HepG2 (cell line): ENCODE measurements at regions not wholly inside any gene's neighbourhood (a gene's known extent, or its start where the extent isn't known, plus 50 kb on each side); places are given as distances from the start of the nearest gene placed in this dataset.

ENCODE experiments used
- ATAC-seq: fragments of 200-7000 bp; cut with Tn5 transposase; 3 replicates; pipeline ENCODE4 v1.9.1; 2020; ENCODE audit warnings: mild to moderate bottlenecking, moderate library complexity
- BruUV-seq: library from RNA; stranded (reverse); fragments of 400-500 nt; replicated peaks from 2 replicates; lab custom pipeline; 2021; lab: Mats Ljungman, UMichigan
- CTCF ChIA-PET: fragments of 300-600 bp; formaldehyde crosslinking; extraction: SDS; loops from one replicate; lab custom pipeline; 2021; ENCODE audit warnings: low total read pairs, inconsistent platforms, low intra/inter-chr PET ratio; lab: Yijun Ruan, JAX
- POLR2A ChIA-PET: fragments of 350-600 bp; sonication (Branson Sonifier 250); formaldehyde crosslinking; loops from one replicate; lab custom pipeline; 2020; ENCODE audit warnings: antibody characterized with exemption, inconsistent platforms; lab: Yijun Ruan, JAX
- DNase-seq: peaks from one replicate; pipeline ENCODE4 v3.0.0-alpha.2; 2015; ENCODE audit warnings: low spot score
- FAIRE-seq: peaks from 3 replicates; lab custom pipeline; 2011; peaks lifted over from hg19 to GRCh38; lab: Jason Lieb, UNC
- H2AFZ ChIP-seq: one replicate; pipeline ENCODE4 v1.6.1; 2011; ENCODE audit warnings: low read length, inconsistent platforms
- H3K27ac ChIP-seq: fragments of 300-600 bp; 3 replicates; pipeline ENCODE4 v1.8.0; 2011; ENCODE audit warnings: mixed run types, mild to moderate bottlenecking, mixed read lengths, low read length, inconsistent platforms; ENCODE audit not compliant: insufficient read depth; ENCODE audit errors: extremely low read length
- H3K27me3 ChIP-seq, 2 experiments: fragments of 200-600 bp in 1 of 2; 2 replicates in 1 of 2; 3 replicates in 1 of 2; pipeline versions ENCODE4 v1.6.0 to v1.8.0; 2011; ENCODE audit warnings: low read length in 2 of 2, mild to moderate bottlenecking in 2 of 2, moderate library complexity in 2 of 2, inconsistent platforms in 1 of 2; ENCODE audit not compliant: insufficient read depth in 2 of 2, control insufficient read depth in 1 of 2
- H3K36me3 ChIP-seq, 2 experiments: fragments of 200-600 bp in 1 of 2; replicated peaks in 1 of 2; 2 replicates in 1 of 2; 3 replicates in 1 of 2; pipeline versions ENCODE4 v1.5.1 to v1.8.0; 2011; ENCODE audit warnings: low read length in 2 of 2, inconsistent platforms in 1 of 2; ENCODE audit not compliant: insufficient read depth in 2 of 2, control insufficient read depth in 1 of 2
- H3K4me1 ChIP-seq: 2 replicates; pipeline ENCODE4 v1.5.1; 2012; ENCODE audit warnings: low read length, inconsistent platforms; ENCODE audit not compliant: insufficient read depth
- H3K4me2 ChIP-seq: 2 replicates; pipeline ENCODE4 v1.6.0; 2011; ENCODE audit warnings: low read depth, low read length, inconsistent platforms
- H3K4me3 ChIP-seq, 3 experiments: fragments of 200-600 bp in 1 of 3; sonication (generic), shearing (Covaris generic) in 1 of 3; replicated peaks in 1 of 3; 2 replicates each; pipeline ENCODE4 v1.5.1; 2011 to 2016; ENCODE audit warnings: low read length in 3 of 3, inconsistent platforms in 2 of 3, low read depth in 2 of 3, mild to moderate bottlenecking in 2 of 3, control low read depth in 1 of 3, mixed read lengths in 1 of 3; ENCODE audit not compliant: insufficient read depth in 1 of 3
- H3K79me2 ChIP-seq: one replicate; pipeline ENCODE4 v1.6.1; 2011; ENCODE audit warnings: low read length, inconsistent platforms; ENCODE audit not compliant: insufficient read depth
- H3K9ac ChIP-seq: 2 replicates; pipeline ENCODE4 v1.6.0; 2011; ENCODE audit warnings: mild to moderate bottlenecking, low read depth, low read length, inconsistent platforms; ENCODE audit not compliant: insufficient read depth
- H3K9me3 ChIP-seq: 2 replicates; pipeline ENCODE4 v1.5.1; 2012; ENCODE audit warnings: mild to moderate bottlenecking, low read length
- H4K20me1 ChIP-seq: 2 replicates; pipeline ENCODE4 v1.6.0; 2011; ENCODE audit warnings: inconsistent platforms, mild to moderate bottlenecking, low read length, moderate library complexity; ENCODE audit not compliant: insufficient read depth
- BCL6 ChIP-seq: IDR thresholded peaks from 2 replicates; pipeline ENCODE4 v1.6.1; 2016; ENCODE audit warnings: missing genetic modification reagents, missing compliant biosample characterization
- FUBP1 ChIP-seq: sonication (generic); formaldehyde crosslinking; IDR thresholded peaks from 2 replicates; pipeline ENCODE4 v1.5.1; 2020; ENCODE audit warnings: missing genetic modification reagents, mild to moderate bottlenecking, borderline replicate concordance
- GATA4 ChIP-seq: sonication (generic); IDR thresholded peaks from 2 replicates; pipeline ENCODE4 v1.6.1; 2016; ENCODE audit warnings: antibody characterized with exemption, low read depth, borderline replicate concordance
- GLMP ChIP-seq: sonication (generic); formaldehyde crosslinking; IDR thresholded peaks from 2 replicates; pipeline ENCODE4 v1.9.0; 2021; ENCODE audit warnings: missing genetic modification reagents, mild to moderate bottlenecking, borderline replicate concordance
- SP2 ChIP-seq: sonication (generic); formaldehyde crosslinking; IDR thresholded peaks from 2 replicates; pipeline ENCODE4 v1.5.1; 2020; ENCODE audit warnings: mild to moderate bottlenecking, missing genetic modification reagents
- XRCC5 ChIP-seq: fragments of 200-400 bp; formaldehyde crosslinking; optimal IDR thresholded peaks from 2 replicates; pipeline ENCODE3; 2017; ENCODE audit warnings: mild to moderate bottlenecking, low read length
- ZBTB7A ChIP-seq: sonication (generic); formaldehyde crosslinking; IDR thresholded peaks from 2 replicates; pipeline ENCODE4 v1.8.0; 2022; ENCODE audit warnings: mild to moderate bottlenecking, missing genetic modification reagents
- ZMYM4 ChIP-seq: sonication (generic); formaldehyde crosslinking; IDR thresholded peaks from 2 replicates; pipeline ENCODE4 v1.8.1; 2023; ENCODE audit warnings: mild to moderate bottlenecking, missing genetic modification reagents
- ZNF441 ChIP-seq: sonication (generic); formaldehyde crosslinking; IDR thresholded peaks from 2 replicates; pipeline ENCODE4 v1.7.0; 2021; ENCODE audit warnings: missing genetic modification reagents, borderline replicate concordance
- ZNF672 ChIP-seq: sonication (generic); formaldehyde crosslinking; IDR thresholded peaks from 2 replicates; pipeline ENCODE4 v1.8.1; 2022; ENCODE audit warnings: missing genetic modification reagents
- WGBS: methylation state at CpG from one replicate; pipeline ENCODE4 v1.1.6; 2017; ENCODE audit warnings: low lambda C conversion rate; 5-methylcytosine and 5-hydroxymethylcytosine counted together
- in situ Hi-C: cut with HindIII; loops from 2 replicates; pipeline ENCODE4 v1.10.0; 2017; ENCODE audit warnings: low pct_unique_long_range_greater_than_20kb; ENCODE audit not compliant: extremely low pct_ligation_motif_present
- intact Hi-C: fragments of 100-400 bp; cut with micrococcal nuclease; formaldehyde crosslinking; loops from one replicate; pipeline ENCODE4 v1.10.0; 2022; ENCODE audit not compliant: unreplicated experiment

DNA sequence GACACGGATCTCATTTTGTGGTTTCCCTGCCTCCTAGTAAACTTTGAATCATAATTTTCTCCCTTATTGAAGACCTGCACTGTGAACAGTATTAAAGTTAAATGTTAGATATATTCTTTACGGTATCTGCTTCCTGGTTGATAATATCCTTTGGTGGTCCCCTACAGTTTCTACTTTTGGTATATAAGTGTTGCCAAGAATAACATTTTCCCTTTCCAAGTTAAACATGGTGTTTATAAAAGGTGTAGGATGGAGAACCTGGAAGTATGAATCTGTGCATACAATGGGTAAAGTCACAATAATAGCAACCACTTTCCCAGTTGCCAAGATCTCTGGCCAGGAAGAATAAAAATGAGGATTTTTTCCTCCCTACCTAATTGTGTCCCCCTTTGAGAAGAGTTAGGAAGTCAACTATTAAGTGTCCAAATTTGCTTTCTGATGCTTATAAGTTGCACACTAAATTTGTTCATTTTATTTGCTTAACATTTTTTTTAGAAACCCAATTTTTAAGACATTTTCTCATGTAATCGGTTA lies 201.0 kb upstream of the STK17B start:
- no peak overlapping the region for H3K4me3 ChIP-seq
- H3K4me2 ChIP-seq, result no peak overlapping the region
- intact Hi-C loops, result no loop called here
- ChIA-PET CTCF (no interaction called here), POLR2A (no interaction called here)
- H3K79me2 ChIP-seq, result no peaks in the 10 kb centered on the region
- H3K27ac ChIP-seq, result no peak overlapping the region
- no peaks in the 10 kb centered on the region for H4K20me1 ChIP-seq
- WGBS, result 36% methylated on average over 3 of the region's 3 CpGs
- DNase-seq, result no peak
- no peaks in the 10 kb centered on the region for H3K36me3 ChIP-seq
- H3K9me3 ChIP-seq, result no peaks in the 10 kb centered on the region
- H2AFZ ChIP-seq, result no peak overlapping the region
- ATAC-seq, result no peak
- no peak for TF ChIP-seq XRCC5
- TF ChIP-seq ZNF672 (CRISPR knock-in tag), result no peak
- no peak for TF ChIP-seq ZNF441 (CRISPR knock-in tag)
- TF ChIP-seq ZBTB7A (CRISPR knock-in tag), result no peak
- TF ChIP-seq GATA4, result no peak
- TF ChIP-seq ZMYM4 (CRISPR knock-in tag), result no peak
- no peak for TF ChIP-seq FUBP1 (CRISPR knock-in tag)
- no peak for TF ChIP-seq BCL6 (CRISPR knock-in tag)
- TF ChIP-seq GLMP (CRISPR knock-in tag), result no peak
- TF ChIP-seq SP2 (CRISPR knock-in tag), result no peak
- H3K27me3 ChIP-seq, result no peaks in the 10 kb centered on the region
- no peaks in the 10 kb centered on the region for H3K4me1 ChIP-seq
- H3K9ac ChIP-seq, result no peak overlapping the region
- FAIRE-seq, result no peak
- no TSS peak for BruUV-seq
- in situ Hi-C loops, result no loop called here
